ENCODE measurements at regions not wholly inside any gene's neighbourhood (a gene's known extent, or its start where the extent isn't known, plus 50 kb on each side); places are given as distances from the start of the nearest gene placed in this dataset.
"Not testable (repeated sequence)": the region's sequence is repeated elsewhere in the genome, so short reads cannot be mapped to it uniquely, and the experiment has no call there.

DNA sequence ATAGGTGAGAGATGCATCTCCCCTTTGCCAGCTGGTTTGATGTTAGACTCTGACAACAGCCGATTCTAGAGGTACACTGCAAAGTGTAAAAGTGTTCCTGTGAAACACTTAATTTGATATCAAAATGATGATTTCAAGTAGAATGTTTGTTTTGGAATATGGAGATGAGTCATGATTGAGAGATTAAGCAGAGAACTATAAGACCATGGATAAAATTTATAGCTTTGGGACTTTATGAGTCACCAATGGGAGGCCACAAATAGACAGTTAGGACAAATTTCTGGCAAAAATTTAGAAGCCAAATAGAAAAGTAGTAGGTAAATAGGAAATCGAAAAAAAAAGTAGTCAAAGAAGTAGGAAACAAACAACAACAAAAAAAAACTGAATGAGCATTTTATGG lies 672.5 kb downstream of the NSUN3 start:
- DNase-seq, result no peak

DNA sequence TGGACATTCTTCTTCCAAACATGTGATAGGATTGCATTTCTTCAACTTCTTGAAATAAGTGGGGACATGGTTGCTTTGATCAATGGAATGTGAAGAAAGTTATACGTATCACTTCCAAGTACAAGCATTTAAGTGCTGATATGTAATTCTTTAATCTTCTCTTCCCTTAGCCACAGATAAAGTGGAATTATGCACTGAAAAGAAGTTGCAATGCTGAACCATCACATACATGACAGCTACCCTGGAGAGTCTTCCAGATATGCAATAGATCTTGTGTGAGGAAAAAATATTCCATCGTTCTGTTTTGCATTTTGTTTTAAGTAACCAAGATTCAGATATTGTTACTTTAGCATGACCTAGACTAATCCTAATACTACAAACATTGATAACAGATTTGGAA lies 674.3 kb downstream of the NSUN3 start:
- DNase-seq, result no peak

DNA sequence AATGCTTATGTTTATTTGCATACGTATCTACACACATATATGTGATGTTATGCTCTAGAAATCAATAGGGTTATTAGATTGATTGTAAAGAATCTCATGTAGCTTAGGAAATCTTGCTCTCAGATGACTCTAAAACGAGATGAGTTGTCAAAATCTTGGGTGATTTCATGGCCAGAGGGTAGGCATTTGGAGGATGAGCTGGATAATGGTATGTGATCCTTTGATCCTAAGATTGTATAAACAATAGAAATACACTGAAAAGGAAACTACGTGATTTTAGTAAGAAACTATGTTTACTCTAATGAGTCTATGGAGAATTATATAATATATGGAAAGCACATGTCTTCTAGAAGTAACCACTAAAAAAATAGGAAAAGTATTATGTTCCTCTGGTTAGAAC lies 676.6 kb downstream of the NSUN3 start:
- DNase-seq, result no peak

DNA sequence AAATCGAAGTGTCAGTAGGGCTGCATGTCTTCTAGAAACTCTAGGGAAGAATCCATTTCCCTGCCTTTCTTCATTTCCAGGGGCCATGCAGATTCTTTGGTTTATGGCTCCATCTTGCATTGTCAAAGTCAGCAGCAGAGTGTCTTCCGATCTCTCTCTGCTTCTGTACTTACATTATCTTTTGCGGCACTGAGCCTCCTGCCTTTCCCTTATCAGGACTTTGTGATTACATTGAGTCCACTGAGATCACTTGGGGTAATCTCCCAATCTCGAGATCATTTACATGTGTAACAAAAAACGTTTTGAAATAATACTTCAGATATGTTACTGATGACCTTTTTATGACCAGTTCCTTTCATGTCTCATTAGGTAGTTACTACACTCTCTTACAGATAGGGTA lies 695.9 kb downstream of the NSUN3 start:
- no peak for DNase-seq

DNA sequence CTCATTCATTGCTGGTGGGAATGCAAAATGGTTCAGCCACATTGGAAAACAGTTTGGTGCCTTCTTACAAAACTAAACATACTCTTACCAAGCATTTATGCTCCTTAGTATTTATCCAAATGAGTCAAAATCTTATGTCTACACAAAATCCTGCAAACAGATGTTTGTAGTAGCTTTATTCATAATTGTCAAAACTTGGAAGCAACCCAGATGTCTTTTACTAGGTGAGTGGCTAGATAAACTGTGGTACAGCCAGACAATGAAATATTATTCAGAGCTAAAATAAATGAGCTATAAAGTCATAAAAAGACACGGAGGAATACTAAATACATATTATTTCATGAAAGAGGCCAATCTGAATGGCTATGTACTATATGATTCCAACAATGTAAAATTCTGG lies 709.5 kb downstream of the NSUN3 start:
- DNase-seq, result no peak

DNA sequence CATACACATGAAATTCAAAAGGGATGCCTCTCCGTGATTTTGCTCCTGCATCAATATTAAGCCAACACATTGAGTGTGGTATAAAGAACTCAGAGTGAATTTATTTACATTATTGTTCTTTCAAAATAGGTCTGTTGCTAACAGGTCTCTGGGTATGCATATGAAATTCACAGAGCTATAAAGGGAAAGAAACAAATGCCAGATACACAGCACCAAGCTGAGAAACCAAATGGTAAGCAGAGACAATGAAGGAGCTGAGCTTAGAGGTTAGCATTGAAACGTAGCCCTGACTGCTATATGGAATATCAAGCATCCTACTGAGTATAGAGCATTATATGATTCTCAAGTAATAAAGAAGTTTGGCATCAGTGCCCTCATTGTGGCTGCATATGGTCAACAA lies 712.9 kb downstream of the NSUN3 start:
- DNase-seq, result no peak

DNA sequence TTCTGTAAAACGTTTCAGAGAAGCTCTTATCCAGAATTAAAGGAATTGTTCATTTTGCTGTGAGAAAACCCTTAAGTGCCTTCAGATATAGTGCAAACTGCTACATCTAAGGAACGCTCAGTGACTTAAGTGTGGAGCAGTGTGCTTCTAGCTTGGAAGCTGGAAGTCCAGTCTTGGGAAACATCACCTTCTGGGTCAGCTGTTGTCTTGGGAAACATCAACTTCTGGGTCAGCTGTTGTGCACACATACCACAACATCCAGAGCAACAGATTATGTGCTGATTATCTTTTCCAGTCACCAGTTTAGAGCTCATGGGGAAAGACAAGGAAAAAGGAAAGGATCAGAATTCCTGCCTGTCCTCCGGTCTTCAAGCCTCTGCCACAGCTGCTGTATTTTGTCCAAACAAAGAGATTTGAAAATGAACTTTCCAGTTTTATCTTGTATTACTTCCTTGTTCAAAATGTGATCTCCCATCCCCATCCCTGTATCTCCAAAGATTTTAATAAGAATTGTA lies 713.6 kb downstream of the NSUN3 start:
- no peak for DNase-seq

DNA sequence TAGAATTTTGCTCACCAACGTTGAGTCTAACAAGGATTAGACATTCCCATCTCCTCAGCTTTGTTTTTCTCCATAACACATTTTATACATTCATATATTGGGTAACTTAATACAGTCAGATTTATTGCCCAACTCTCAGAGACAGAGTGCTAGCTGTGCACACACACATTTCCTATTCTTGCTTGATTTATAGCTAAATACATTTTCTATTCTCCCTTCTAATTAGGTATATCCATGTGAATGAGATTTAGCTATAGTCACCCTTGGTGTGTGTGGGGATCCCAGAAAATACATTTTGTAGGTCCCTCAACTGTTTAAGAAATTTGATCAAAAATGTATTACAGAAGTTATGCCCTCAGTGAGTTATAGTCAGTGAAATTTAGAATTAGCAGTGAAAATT lies 715.4 kb downstream of the NSUN3 start:
- no peak for DNase-seq

DNA sequence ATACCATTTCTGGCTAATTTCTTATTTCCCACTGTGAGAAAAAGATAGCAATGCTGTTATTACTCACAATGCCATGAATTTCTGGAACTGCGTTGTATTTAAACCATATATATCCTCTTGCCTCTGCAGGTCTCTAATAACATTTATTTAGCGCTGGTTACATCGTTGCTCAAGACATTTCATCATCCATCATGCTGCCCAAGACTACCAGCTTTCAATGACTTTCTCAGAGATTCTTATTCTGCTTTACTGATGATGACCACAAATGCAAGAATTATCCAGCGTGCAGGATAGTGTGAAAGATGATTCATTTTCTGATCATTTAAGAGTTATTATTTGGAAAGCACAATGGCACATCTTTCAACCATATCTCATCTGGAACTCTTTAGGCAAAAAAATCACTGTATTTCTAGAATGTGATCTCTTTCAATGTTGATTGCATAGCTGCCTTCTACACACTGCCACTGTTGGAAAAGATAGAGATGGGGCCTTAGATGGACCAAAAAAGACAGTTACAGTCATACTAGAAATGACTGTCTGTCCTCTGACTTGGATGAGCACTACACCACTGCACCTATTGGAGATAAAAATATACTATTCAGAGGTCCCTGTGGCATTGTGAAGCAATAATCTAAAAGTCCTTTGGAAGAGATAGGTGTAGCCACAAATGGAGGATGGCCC lies 716.1 kb downstream of the NSUN3 start:
- DNase-seq, result no peak

DNA sequence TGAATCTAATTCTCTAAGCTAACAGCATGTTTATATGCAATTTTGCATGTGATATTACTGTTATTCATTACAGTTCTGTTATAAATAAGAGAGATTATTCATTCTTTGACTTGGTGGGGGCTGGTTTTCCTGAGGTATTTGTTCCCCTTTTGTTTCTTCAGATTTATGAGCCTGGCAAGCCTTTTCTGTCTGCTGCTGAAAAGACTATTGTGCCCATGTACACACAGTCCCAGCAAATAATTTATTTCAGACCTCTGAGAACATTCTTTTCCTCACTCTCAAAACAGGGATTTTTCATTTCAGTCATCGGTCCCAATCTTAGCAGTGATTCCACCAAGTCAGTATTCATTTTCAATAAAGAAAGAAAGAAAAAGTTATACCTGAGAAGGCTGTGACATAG lies 716.8 kb downstream of the NSUN3 start:
- DNase-seq, result no peak

DNA sequence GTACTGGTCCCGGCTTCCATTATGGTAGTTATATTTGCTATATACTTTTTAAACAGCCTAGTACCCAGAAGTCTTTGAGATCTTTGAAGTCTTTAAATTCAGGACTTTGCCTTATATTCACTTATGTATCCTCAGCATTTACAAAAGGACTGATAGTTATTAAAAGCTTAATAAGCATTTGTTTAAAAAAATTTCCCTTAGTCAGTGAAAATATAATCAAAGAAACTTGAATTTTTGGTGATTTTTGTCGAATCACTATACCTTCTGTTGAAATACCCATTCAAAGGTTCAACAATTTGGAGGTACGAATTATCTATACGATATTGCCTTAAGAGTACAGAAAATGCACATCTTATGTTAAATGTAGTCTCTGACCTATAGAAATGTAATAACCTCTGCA lies 721.4 kb downstream of the NSUN3 start:
- DNase-seq, result no peak

DNA sequence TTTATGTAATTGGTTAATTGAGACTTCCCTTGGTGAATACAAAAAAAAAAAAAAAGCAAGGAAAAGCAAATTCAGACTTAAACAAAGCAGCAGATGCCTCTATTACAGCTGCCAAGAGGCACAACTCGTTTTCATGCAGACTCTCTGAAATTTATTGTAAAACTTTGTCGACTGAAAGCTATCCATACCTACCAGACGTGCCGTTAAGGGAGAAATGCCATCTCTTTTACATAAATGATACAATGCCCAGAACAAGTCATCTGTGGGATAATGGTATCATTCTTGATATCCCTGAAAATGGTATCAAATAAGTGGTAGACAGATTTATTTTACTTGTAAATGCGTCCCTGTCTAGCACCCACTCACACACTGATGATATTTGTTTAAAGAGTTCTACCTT lies 724.2 kb downstream of the NSUN3 start:
- DNase-seq, result no peak

DNA sequence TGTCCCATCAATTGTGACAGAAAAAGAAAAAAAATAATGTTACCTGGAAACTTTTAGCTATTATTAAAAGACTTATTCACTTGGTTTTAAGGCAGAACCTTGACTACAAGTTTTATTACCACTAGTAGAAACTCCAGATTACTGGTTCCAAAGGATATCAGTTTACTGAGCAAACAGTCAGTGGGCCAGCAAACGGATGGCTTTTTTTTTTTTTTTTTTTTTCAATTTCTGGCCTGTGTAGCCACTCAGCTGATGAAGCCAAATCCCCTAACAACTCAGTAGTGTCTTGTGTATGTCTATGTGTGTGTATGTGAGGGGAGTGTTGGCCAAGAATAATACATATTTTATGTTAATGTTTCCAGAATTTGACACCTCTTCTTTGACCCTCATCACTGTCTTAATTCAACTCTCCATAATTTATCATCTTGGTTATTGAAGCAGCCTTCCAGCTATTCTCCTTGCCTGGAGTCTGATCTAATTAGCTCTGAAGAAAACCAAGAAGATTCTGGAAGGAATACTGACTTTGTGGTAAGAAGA lies 724.9 kb downstream of the NSUN3 start:
- DNase-seq, result no peak

DNA sequence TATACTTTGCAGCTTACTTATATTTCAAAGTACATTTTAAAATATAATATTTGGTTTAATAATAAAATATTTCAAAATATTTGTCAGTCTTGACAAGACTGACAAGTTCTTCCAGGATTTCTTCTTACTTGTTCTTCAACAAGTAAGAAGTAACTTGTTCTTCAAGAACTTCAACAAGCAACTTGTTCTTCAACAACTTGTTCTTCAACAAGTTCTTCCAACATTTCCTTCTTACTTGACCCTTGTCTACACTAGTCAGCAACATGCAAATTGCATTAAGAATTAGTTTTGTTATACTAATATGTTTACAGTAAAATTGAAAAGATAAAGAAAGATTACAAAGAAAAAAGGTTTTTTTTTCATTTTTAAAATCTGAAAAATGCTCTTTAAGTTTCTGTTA lies 731.7 kb downstream of the NSUN3 start:
- DNase-seq, result no peak

DNA sequence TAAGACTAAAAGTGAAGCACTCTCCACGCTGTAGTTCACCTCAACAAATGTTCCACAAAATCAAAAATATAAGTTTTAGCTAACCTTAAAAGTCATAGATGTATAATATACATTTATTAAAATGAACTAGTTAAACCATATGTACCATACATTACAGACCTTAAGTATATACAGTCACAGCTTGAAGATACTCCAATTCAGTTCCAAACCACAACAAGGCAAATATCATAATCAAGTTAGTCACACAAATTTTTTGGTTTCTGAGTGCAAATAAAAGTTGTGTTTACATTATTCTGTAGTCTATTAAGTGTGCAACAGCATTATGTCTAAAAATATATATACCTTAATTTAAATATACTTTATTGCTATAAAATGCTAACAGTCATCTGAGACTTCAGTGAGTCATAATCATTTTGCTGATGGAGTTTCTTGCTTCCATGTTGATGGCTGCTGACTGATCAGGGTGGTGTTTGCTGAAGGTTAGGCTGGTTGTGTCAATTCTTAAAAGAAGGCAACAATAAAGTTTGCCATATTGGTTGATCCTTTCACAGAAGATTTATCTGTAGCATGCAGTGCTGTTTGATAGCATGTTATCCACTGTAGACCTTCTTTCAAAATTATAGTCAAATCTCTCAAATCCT lies 736.7 kb downstream of the NSUN3 start:
- no peak for DNase-seq

DNA sequence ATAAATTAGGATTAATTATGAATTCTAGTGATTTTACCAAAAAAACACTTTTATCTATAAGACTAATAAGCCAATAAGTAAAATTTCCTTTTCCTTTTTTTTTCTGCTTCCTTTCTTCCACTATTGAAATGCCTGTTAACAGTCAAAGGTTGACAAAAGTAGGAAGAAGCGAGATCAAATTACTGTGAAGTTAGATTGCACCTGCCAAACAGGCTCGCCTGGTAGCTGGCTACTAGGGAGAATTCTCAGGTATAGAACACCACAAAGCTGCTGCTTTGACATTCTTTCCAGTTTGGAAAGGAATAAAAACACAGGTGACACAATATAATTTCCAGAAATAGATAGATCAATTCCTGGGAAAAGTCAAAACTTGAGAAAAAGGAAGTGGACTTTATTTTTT lies 749.0 kb downstream of the NSUN3 start:
- DNase-seq, result no peak

DNA sequence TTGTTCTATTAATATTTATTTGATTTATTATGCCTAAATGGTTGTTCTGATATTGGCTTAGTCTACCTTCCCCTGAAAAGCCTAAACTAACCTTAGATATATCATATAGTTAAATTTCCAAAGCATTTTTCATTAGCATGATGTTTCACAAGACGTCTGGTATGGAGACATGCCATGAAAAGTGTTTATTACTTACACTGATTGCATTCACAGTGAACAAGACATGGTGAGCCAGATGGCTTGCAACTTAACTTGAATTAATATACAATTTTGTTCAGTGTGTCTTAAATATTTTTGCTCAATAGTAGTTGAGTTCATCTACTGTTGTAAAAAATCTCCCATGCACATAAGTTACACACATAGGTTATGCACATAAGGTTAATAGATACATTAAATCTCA lies 758.4 kb downstream of the NSUN3 start:
- no peak for DNase-seq

DNA sequence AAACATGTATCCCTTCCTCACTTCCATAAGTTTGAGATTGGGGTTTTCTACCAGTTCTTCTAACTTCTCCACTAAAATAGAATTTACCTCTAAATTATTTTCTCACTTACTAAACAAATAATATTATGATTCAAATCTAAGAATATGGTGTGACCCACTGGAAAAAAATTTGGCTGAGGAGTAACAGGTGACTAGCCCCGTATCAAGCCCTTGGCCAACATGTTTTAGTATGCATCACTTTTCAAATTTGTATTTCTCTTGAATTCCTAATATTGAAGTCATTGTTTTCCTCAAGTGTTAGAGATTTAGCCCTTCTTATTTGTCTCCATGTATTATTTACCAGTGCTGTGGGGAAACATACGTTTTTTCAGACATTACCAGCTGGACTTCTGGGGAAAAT lies 759.4 kb downstream of the NSUN3 start:
- DNase-seq, result no peak

DNA sequence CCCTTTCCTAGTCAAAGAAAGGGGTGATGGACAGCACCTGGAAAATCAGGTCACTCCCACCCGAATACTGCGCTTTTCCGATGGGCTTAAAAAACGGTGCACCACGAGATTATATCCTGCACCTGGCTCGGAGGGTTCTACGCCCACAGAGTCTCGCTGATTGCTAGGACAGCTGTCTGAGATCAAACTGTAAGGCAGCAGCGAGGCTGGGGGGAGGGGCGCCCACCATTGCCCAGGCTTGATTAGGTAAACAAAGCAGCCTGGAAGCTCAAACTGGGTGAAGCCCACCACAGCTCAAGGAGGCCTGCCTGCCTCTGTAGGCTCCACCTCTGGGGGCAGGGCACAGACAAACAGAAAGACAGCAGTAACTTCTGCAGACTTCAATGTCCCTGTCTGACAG lies 783.4 kb downstream of the NSUN3 start:
- not testable (repeated sequence) for DNase-seq

DNA sequence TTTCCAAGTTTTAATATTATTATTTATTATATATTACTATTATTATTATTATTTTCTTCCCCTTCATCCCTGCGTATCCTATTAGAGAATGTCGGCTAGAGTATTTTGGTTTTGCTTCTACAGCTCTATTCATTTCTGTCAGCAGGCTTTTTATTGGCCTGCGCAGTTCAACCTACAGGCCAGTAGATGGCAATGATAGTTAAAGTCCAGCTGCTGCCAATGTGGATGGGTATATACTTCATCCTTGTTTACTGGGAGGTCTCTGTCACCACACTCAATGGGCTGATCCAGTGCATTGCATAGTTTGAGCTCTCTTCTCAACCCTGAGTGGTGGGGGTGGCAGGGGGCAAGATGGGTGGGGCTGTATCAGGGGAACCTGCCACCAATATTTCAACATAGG lies 799.8 kb downstream of the NSUN3 start:
- DNase-seq, result no peak

DNA sequence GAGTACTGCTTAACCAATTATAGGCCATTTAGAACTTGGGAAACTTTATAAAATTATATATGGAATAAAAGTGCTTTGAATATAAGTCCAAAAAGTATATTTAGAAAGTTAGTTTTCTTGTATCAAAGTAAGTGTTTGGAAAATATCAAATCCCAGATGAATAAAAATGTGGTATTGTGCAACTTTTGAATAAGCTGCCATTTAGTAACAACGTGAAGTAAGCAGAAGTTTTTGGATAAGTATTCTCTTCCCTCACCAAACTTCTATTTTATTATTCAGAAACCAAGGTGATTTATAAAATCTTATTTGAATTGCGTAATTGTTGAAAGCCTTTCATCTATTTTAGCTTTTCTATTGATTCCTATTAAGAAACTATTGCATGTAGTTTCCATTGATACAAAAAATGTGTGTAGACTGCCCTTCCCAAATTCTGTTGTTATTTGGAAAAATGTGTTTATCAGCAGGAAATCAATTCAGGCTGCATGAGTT lies 806.2 kb downstream of the NSUN3 start:
- DNase-seq, result no peak

DNA sequence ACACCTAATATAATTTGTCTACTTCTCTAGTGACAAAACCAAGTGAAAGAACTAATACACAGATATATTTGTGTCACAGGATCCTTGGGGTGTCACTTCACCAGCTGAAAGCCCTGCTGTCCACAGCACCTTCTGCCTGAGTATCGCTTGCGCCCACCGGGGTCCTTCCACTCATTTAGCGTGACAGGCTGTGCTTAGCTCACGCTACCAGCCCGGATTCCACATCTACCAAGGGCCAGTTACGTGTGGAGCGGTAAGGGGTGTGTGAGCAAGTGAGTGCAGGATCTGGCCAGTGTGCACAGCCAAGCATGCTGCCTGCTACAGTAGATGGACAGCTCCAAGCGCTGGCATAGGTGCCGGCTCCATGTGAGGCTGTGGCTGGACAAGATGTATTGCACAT lies 810.9 kb downstream of the NSUN3 start:
- no peak for DNase-seq

DNA sequence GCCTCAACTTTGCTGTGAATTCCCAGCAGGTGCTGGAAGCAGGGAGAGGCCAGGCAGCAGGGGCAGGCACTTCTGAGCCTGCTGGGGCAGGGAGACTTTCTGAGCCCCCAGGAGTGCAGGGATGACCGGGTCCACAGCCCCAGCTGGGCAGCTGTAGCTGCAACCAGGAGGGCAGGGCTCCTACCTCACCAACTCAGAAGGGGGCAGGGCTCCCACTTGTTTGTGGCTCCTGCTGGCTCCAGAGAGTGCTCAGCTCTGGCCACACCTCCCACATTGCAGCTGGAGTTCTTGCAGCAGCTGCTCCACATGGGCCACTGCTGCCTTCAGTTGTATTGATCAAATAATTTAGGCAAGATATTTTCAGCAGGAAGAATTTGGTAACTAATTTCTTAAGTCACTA lies 812.3 kb downstream of the NSUN3 start:
- no peak for DNase-seq

DNA sequence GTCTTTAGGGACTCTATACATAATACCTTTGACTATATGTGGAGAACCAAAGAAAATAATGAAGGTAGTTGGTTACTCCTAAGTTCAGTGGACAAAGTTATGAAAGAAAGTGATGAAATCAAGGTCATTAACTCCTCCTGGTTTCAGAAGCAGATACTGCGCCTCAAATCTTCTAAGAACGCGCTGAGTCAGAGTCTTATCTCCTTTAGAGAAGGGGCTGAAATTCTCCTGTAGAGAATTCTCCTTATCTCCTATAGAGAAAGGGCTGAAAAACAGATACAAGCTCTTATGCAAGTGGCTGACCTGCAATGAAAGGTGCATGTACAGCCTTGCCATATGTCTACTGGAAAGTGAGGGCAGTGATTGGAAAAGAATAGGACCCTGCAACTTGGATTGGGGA lies 824.2 kb downstream of the NSUN3 start:
- no peak for DNase-seq

DNA sequence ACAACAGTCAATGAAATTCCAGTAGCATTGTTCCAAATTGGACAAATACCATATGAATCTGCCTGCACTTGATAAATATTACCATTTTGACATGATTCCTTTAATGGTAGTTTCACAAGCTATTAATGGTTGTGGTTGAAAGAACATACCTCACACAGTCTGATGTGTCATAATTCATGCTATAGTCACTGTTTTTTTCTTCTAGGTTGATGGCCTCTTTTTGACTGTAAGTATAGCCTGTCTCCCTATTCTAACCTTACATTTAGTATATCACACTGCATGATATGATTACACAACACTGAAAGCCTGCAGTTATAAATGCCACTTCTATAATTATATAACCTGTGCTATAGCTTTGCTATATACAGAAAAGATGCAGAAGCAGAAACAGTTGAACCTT lies 834.1 kb downstream of the NSUN3 start:
- no peak for DNase-seq
